ENCODE measurements at regions not wholly inside any gene's neighbourhood (a gene's known extent, or its start where the extent isn't known, plus 50 kb on each side); places are given as distances from the start of the nearest gene placed in this dataset.

- TF ChIP-seq POLR2A (IDR thresholded peaks at IDR 0.05) (no peak), CTCF (IDR thresholded peaks at IDR 0.05) (no peak)
Measured at GRCh38 chr6:153476243-153476642, 345.2 kb upstream of the RGS17 start.

Measured in right lobe of liver (tissue), 4 donors.